Stimulated activated CD8-positive, alpha-beta memory T cell treated with anti-CD3 and anti-CD28 coated beads, Interleukin-7, amount 100 ng/mL, for 4 hours (primary cell): ENCODE measurements at regions not wholly inside any gene's neighbourhood (a gene's known extent, or its start where the extent isn't known, plus 50 kb on each side); places are given as distances from the start of the nearest gene placed in this dataset.
A peak's percentile ranks its signal among the peaks of the same experiment; 100 is the strongest.

ENCODE experiments used
- DNase-seq, 2 donors: peaks; one replicate each; pipeline ENCODE4 v3.0.0-alpha.2; 2020; ENCODE audit warnings: low read depth in 2 of 2

- no peak for DNase-seq
Measured at GRCh38 chr11:45089676-45090499, 56.6 kb upstream of the PRDM11 start.

- DNase-seq, result no peak
Measured at GRCh38 chr11:45090607-45091006, 55.8 kb upstream of the PRDM11 start.

GRCh38 chr11:45091563-45092403, 54.7 kb upstream of the PRDM11 start:
- DNase-seq, result no peak

- no peak for DNase-seq
Measured at GRCh38 chr11:45092404-45092785, 54.0 kb upstream of the PRDM11 start.

- DNase-seq, result peak; percentile 38 to 65
Measured at GRCh38 chr11:45092901-45093760, 53.3 kb upstream of the PRDM11 start.

GRCh38 chr11:45093761-45094455, 52.5 kb upstream of the PRDM11 start:
- no peak for DNase-seq

GRCh38 chr11:45094958-45095690, 51.3 kb upstream of the PRDM11 start:
- DNase-seq, result no peak

- no peak for DNase-seq
Measured at GRCh38 chr11:45095691-45096010, 50.8 kb upstream of the PRDM11 start.

- no peak for DNase-seq
Measured at GRCh38 chr11:45096636-45097035, 49.8 kb upstream of the PRDM11 start.
